GM21528 (cell line): ENCODE measurements at regions not wholly inside any gene's neighbourhood (a gene's known extent, or its start where the extent isn't known, plus 50 kb on each side); places are given as distances from the start of the nearest gene placed in this dataset.
"Not testable (repeated sequence)": the region's sequence is repeated elsewhere in the genome, so short reads cannot be mapped to it uniquely, and the experiment has no call there.

Experiments used
- ATAC-seq: cut with Tn5 transposase; IDR thresholded peaks from one replicate; pipeline ENCODE4 v1.9.1; 2021; ENCODE audit warnings: mild to moderate bottlenecking, moderate library complexity; ENCODE audit not compliant: unreplicated experiment, low FRiP score

DNA sequence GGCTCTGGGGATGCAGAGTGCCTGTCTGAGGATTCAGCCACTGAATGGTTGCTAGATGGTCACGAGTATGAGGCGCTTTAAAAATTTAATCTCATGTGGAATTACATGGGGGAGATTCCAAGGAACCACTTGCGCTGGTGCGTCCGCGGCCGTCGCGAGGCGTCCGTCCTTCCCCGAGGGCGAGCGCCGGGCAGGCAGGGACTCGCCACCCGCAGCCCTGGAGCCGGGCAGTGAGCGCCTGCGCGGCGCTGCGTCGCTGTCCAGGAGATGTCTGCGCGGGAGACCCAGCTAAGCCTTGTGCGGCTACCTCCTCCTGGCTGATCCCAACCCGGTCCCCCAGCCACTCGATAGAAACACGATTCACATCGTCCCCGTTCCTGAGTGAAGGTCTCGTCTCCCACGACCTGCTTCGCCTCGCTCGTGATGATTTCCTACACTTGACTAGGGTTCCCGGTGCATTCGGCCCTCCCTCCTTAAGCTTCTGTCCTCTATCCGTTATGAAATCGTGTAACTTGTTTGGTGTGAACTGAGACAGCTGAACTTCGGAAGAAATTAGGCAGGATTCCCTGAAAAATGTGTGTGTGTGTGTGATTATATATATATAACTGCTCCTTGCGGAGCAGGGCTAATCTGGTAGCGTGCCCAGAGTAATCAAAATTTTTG lies 536.4 kb downstream of the PRIM2 start:
- not testable (repeated sequence) for ATAC-seq

GRCh38 chr6:57860481-57861315 lies 543.3 kb downstream of the PRIM2 start:
- ATAC-seq: not testable (repeated sequence)

GRCh38 chr6:57870083-57870482 lies 552.7 kb downstream of the PRIM2 start:
- not testable (repeated sequence) for ATAC-seq

GRCh38 chr6:57873424-57873823 lies 556.0 kb downstream of the PRIM2 start:
- ATAC-seq: not testable (repeated sequence)

- not testable (repeated sequence) for ATAC-seq
Measured at GRCh38 chr6:57876659-57877058, 559.2 kb downstream of the PRIM2 start.

DNA sequence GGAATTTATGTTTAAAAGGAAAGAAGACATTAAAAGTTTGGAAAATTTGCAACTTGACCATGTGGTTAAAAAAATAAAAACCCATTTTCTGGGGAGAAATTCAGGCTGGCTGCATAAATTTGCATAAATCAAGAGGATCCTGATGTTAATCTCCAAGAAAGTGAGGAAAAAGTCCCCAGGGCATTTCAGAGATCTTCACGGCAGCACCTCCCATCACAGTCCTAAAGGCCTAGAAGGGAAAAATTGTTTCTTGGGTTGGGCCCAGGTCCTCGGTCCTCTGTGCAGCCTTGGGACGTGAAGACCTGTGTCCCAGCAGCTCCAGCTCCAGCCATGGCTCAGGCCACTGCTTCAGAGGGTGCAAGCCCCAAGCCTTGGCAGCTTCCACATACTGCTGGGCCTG lies 560.3 kb downstream of the PRIM2 start:
- ATAC-seq: not testable (repeated sequence)

DNA sequence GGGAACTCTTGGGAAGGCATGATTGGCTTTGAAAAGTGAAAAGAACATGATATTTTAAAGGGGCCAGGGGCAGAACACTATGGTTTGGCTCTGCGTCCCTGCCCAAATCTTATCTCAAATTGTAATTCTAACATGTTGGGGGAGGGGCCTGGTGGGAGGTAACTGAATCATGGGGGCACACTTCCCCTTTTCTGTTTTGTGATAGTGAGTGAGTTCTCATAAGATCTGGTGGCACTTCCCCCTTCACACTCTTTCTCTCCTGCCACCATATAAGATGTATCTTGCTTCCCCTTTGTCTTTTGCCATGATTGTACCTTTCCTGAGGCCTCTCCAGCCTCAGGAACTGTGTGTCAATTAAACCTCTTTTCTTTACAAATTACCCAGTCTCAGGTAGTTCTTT lies 561.4 kb downstream of the PRIM2 start:
- ATAC-seq: not testable (repeated sequence)

GRCh38 chr6:57898850-57899249 lies 581.4 kb downstream of the PRIM2 start:
- not testable (repeated sequence) for ATAC-seq

DNA sequence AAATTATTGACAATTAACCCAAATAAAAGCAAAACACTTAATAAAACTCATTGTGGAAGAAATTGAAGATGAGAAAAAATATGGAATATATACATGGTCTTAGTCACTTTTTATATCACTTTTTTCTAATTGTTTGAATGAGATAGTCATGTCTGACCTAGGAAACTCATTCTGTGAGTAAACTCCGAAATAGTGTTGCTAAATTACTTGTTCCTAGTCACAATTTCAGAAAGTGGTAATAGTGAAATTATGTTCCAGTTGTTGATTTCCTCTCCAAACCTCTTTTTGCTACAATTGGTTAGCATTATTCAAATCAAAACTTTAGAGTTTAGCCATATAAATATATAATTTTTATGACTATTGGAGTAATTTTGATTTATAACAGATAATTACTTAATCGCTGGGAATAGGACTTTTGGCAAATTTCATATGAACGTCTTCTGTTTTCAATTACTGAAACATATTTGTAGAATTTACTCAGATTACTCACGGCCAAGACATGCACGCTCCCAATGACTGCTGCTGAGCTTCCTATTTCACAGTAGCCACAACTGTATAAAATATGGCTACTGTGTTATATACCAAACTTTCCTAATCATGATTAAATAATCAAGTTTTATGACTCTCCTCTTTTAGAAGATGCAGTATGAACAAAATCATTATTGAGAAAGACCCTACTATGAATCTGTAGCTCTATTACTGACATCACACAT lies 583.4 kb downstream of the PRIM2 start:
- ATAC-seq: not testable (repeated sequence)

DNA sequence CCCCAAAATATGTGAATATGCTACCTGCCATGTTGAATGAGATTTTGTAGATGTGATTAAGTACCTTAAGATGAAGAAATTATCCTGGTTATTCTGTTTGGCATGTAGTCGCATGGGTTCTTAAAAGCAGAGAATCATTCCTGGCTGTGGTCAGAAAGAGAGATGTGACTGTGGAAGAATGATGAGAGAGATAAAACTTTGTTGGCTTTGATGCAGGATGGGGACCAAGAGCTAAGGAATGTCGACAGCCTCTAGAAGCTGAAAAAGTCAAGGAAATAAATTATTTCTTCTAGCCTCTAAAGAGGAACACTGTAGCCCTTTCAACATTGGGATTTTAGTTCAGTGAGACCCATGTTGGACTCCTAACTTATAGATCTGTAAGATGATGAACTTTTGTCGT lies 584.0 kb downstream of the PRIM2 start:
- not testable (repeated sequence) for ATAC-seq

DNA sequence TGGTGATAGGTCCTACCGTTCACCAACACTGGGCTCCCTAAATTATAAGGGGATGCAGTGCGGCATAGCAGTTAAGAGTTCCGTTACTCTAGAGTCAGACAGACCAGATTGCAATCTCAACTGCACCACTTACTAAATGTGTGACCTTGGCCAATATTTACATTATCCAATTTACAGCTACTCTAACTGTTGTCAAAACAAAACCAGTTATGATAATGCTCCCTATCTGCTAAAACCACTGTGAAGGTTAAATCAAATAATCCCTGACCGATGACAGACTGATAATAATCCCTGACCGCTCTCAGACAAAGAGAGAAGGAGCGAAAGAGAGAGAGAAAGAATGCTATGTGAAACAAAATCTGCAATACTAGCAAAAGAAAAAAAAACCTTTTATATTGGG lies 586.9 kb downstream of the PRIM2 start:
- not testable (repeated sequence) for ATAC-seq

GRCh38 chr6:57915300-57915699 lies 597.9 kb downstream of the PRIM2 start:
- ATAC-seq: not testable (repeated sequence)

DNA sequence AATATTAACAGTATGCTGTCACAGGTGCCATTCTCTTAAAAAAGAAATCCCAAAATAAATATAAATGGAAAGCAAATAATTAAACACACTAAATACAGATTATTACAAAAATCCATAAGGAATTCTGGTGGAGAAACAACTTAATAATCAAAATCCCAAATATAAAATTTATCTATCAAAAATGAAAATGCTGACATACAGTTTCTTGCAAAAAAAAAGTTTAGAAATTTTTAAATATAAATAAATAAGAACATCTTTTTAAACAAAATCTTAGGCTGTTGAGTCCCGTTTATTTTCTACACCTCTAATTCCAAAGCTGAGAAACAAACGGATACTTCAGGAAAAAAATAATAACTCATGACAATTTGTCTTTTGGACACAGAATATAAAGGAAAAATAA lies 625.5 kb downstream of the PRIM2 start:
- ATAC-seq: not testable (repeated sequence)

DNA sequence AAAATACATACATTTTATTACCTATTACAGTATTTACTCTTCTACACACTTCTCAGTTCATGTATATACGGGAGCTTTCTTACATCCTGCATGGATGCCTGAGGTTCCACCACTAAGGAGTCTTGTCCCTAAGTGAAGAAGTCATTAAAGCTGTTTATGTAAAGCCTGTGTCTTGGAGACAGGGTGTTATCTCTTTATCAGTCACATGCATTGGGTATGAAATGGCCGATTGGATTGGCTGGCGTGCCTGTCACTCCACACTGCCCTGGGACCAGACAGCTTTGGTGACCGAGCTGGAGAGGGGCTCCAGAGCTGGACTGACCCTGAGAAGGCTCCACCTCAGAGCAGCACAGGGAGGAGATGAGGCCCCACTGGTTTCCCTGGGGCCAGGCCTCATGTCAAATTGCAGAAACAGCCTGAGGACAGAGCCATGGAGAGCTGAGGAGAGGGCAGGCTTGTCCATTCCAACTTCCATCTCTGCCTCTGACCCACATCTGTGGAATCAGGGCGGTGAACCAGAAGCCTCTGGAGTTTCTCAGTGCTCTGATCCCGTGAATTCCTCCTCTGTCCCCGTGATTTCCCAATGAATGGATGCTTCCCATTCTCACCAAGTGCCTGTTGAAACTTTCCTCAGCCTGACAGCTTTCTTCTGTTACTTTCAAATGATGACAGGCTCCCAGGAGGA lies 628.8 kb downstream of the PRIM2 start:
- ATAC-seq: not testable (repeated sequence)

- ATAC-seq: not testable (repeated sequence)
Measured at GRCh38 chr6:57946769-57947091, 629.3 kb downstream of the PRIM2 start.

GRCh38 chr6:57948481-57948880 lies 631.1 kb downstream of the PRIM2 start:
- ATAC-seq: not testable (repeated sequence)

GRCh38 chr6:57950430-57950829 lies 633.0 kb downstream of the PRIM2 start:
- ATAC-seq: not testable (repeated sequence)

DNA sequence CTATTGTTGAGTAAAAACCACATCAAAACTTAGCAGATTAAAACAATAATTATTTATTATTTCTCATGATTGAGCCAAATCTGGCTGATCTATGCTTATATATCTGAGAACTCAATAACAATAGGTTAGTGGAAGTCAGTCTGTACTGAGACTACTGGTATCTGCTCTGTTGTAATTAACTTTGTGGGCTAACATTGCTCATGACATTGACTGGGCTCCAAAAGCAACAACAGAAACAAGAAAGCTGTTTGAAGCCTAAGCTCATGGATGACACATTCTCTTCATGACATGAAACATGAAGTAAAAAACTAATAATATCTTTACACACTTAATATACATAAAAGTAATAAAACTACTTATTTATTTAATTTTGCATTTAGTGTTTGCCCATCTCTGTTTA lies 649.3 kb downstream of the PRIM2 start:
- ATAC-seq: not testable (repeated sequence)

GRCh38 chr6:57971956-57972355 lies 654.5 kb downstream of the PRIM2 start:
- ATAC-seq: not testable (repeated sequence)

DNA sequence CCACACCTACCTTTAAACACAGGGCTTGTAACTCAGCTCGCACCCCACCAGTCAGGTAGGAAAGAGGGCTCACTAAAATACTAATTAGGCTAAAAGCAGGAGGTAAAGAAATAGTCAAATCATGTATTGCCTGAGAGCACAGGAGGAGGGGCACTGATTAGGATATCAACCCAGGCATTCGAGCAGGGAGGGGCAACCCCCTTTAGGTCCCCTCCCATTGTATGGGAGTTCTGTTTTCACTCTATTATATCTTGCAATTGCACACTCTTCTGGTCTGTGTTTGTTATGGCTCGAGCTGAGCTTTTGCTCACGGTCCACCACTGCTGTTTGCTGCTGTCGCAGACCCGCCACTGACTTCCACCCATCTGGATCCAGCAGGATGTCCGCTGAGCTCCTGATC lies 657.2 kb downstream of the PRIM2 start:
- ATAC-seq: no peak

GRCh38 chr6:57975127-57975526 lies 657.7 kb downstream of the PRIM2 start:
- not testable (repeated sequence) for ATAC-seq
